HEK293 (cell line): ENCODE measurements at regions not wholly inside any gene's neighbourhood (a gene's known extent, or its start where the extent isn't known, plus 50 kb on each side); places are given as distances from the start of the nearest gene placed in this dataset.

Experiments
- CTCF ChIA-PET: fragments of 350-600 bp; formaldehyde crosslinking; extraction: SDS; loops from one replicate; lab custom pipeline; 2021; ENCODE audit warnings: antibody characterized with exemption; lab: Yijun Ruan, JAX
- POLR2A ChIA-PET: fragments of 300-600 bp; formaldehyde crosslinking; extraction: SDS; loops from one replicate; lab custom pipeline; 2020; ENCODE audit warnings: antibody characterized with exemption, inconsistent platforms; lab: Yijun Ruan, JAX
- H3K27ac ChIP-seq: fragments of 200-500 bp; sonication (Bioruptor generic); 2 replicates; pipeline ENCODE4 v1.5.1; 2014; ENCODE audit warnings: low read depth, low read length, control low read depth, inconsistent platforms; ENCODE audit errors: extremely low read depth
- H3K36me3 ChIP-seq, 2 experiments: fragments of 200-500 bp in 1 of 2; sonication (Bioruptor generic) in 1 of 2; 1 replicate in 1 of 2; 2 replicates in 1 of 2; pipeline ENCODE4 v1.5.1; 2014 to 2017; ENCODE audit warnings: inconsistent platforms in 2 of 2, low read length in 2 of 2; ENCODE audit not compliant: control insufficient read depth in 2 of 2, insufficient read depth in 1 of 2
- H3K4me1 ChIP-seq: fragments of 200-500 bp; sonication (Bioruptor generic); 2 replicates; pipeline ENCODE4 v1.5.1; 2014; ENCODE audit warnings: mild to moderate bottlenecking, low read length, inconsistent platforms; ENCODE audit not compliant: control insufficient read depth, insufficient read depth
- H3K4me3 ChIP-seq: 2 replicates; pipeline ENCODE4 v1.5.1; 2011; ENCODE audit warnings: low read depth, mild to moderate bottlenecking, control low read depth, low read length, moderate library complexity
- H3K9me3 ChIP-seq: fragments of 200-500 bp; sonication (Bioruptor generic); 2 replicates; pipeline ENCODE4 v1.5.1; 2014; ENCODE audit warnings: low read depth, low read length, inconsistent platforms; ENCODE audit not compliant: control insufficient read depth, insufficient read depth
- KLF8 ChIP-seq: fragments of 450-650 bp; formaldehyde crosslinking; IDR thresholded peaks from 2 replicates; pipeline ENCODE4 v1.5.1; 2016; ENCODE audit warnings: missing biosample characterization, missing genetic modification characterization
- MEIS1 ChIP-seq: sonication (generic); formaldehyde crosslinking; IDR thresholded peaks from 2 replicates; pipeline ENCODE4 v1.8.1; 2022; ENCODE audit warnings: missing genetic modification reagents, mild to moderate bottlenecking, borderline replicate concordance
- ZBTB7A ChIP-seq: fragments of 450-650 bp; formaldehyde crosslinking; IDR thresholded peaks from 2 replicates; pipeline ENCODE4 v1.5.1; 2016; ENCODE audit warnings: low read depth, missing biosample characterization, missing genetic modification characterization
- ZNF416 ChIP-seq: fragments of 450-650 bp; formaldehyde crosslinking; IDR thresholded peaks from 2 replicates; pipeline ENCODE4 v1.5.1; 2016; ENCODE audit warnings: missing biosample characterization, missing genetic modification characterization
- TF ChIP-seq, protein P1 (sequence below): fragments of 450-650 bp; formaldehyde crosslinking; IDR thresholded peaks from 2 replicates; pipeline ENCODE4 v1.5.1; 2016; ENCODE audit warnings: missing biosample characterization, missing genetic modification characterization
- TF ChIP-seq, protein P2 (sequence below): fragments of 450-650 bp; formaldehyde crosslinking; IDR thresholded peaks from 2 replicates; pipeline ENCODE4 v1.5.1; 2016; ENCODE audit warnings: missing biosample characterization, missing genetic modification characterization
- TF ChIP-seq, protein P3 (sequence below): fragments of 450-650 bp; IDR thresholded peaks from 2 replicates; pipeline ENCODE4 v1.5.1; 2018; ENCODE audit warnings: missing biosample characterization, missing genetic modification characterization
- TF ChIP-seq, protein P4 (sequence below): fragments of 450-650 bp; formaldehyde crosslinking; IDR thresholded peaks from 2 replicates; pipeline ENCODE4 v1.5.0; 2017; ENCODE audit warnings: missing biosample characterization, missing genetic modification characterization, borderline replicate concordance
- TF ChIP-seq, protein P5 (sequence below): fragments of 450-650 bp; formaldehyde crosslinking; IDR thresholded peaks from 2 replicates; pipeline ENCODE4 v1.5.1; 2017; ENCODE audit warnings: missing biosample characterization, mild to moderate bottlenecking, missing genetic modification characterization, moderate library complexity

DNA sequence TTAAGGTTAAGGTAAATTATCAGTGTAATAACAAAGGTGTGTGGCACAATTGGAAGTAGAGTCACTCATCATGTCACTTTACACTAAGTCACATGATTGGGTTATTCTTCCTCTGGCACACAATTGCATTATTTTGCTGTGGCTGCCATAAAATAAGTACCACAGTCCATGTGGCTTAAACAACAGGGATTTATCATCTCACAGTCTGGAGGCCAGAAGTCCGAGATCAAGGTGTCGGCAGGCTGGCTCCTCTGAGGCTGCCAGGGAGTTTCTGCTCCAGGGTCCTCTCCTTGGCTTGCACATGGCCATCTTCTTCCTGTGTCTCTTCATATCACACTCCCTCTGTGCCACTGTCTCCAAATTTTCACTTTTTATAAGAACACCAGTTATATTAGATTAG, 421.2 kb downstream of the CMPK2 start:
- no peaks in the 10 kb centered on the region for H3K4me1 ChIP-seq
- H3K27ac ChIP-seq: no peak overlapping the region
- CTCF ChIA-PET: no interaction called here
- TF ChIP-seq ZNF416 (tag by site-specific recombination): no peak
- TF ChIP-seq, protein P1, sequence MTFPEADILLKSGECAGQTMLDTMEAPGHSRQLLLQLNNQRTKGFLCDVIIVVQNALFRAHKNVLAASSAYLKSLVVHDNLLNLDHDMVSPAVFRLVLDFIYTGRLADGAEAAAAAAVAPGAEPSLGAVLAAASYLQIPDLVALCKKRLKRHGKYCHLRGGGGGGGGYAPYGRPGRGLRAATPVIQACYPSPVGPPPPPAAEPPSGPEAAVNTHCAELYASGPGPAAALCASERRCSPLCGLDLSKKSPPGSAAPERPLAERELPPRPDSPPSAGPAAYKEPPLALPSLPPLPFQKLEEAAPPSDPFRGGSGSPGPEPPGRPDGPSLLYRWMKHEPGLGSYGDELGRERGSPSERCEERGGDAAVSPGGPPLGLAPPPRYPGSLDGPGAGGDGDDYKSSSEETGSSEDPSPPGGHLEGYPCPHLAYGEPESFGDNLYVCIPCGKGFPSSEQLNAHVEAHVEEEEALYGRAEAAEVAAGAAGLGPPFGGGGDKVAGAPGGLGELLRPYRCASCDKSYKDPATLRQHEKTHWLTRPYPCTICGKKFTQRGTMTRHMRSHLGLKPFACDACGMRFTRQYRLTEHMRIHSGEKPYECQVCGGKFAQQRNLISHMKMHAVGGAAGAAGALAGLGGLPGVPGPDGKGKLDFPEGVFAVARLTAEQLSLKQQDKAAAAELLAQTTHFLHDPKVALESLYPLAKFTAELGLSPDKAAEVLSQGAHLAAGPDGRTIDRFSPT (tag by site-specific recombination): no peak
- TF ChIP-seq, protein P2, sequence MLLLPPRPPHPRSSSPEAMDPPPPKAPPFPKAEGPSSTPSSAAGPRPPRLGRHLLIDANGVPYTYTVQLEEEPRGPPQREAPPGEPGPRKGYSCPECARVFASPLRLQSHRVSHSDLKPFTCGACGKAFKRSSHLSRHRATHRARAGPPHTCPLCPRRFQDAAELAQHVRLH (tag by site-specific recombination): no peak
- TF ChIP-seq, all 188 proteins: peak for 0
- no peaks in the 10 kb centered on the region for H3K9me3 ChIP-seq
- POLR2A ChIA-PET: no interaction called here
- no peaks in the 10 kb centered on the region for H3K36me3 ChIP-seq
- H3K4me3 ChIP-seq: no peak overlapping the region

DNA sequence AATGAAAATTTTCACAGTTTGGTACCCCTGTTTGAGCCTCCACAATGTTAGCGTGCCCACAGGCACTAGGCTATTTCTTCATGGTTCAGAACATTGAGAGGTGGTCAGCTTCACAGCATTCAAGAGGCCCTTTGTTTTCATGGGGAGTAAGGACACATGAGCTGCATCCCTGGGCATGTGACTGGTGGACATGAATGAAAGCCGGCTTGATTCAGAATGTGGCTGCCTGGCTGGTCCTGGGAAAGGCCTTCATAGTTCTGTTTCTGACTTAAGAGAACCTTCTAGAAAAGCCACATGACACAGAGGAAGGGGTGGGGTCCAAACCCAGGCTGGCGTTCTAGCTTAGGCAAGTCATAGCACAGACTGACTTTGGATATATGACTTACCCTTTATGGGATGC, 420.6 kb downstream of the CMPK2 start:
- Histone ChIP-seq H3K9me3 (no peaks in the 10 kb centered on the region), H3K4me1 (no peaks in the 10 kb centered on the region), H3K36me3 (no peaks in the 10 kb centered on the region), H3K4me3 (no peak overlapping the region), H3K27ac (no peak overlapping the region)
- TF ChIP-seq ZBTB7A (tag by site-specific recombination): no peak
- TF ChIP-seq, protein P3, sequence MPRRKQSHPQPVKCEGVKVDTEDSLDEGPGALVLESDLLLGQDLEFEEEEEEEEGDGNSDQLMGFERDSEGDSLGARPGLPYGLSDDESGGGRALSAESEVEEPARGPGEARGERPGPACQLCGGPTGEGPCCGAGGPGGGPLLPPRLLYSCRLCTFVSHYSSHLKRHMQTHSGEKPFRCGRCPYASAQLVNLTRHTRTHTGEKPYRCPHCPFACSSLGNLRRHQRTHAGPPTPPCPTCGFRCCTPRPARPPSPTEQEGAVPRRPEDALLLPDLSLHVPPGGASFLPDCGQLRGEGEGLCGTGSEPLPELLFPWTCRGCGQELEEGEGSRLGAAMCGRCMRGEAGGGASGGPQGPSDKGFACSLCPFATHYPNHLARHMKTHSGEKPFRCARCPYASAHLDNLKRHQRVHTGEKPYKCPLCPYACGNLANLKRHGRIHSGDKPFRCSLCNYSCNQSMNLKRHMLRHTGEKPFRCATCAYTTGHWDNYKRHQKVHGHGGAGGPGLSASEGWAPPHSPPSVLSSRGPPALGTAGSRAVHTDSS (tag by site-specific recombination): no peak
- TF ChIP-seq, protein P4, sequence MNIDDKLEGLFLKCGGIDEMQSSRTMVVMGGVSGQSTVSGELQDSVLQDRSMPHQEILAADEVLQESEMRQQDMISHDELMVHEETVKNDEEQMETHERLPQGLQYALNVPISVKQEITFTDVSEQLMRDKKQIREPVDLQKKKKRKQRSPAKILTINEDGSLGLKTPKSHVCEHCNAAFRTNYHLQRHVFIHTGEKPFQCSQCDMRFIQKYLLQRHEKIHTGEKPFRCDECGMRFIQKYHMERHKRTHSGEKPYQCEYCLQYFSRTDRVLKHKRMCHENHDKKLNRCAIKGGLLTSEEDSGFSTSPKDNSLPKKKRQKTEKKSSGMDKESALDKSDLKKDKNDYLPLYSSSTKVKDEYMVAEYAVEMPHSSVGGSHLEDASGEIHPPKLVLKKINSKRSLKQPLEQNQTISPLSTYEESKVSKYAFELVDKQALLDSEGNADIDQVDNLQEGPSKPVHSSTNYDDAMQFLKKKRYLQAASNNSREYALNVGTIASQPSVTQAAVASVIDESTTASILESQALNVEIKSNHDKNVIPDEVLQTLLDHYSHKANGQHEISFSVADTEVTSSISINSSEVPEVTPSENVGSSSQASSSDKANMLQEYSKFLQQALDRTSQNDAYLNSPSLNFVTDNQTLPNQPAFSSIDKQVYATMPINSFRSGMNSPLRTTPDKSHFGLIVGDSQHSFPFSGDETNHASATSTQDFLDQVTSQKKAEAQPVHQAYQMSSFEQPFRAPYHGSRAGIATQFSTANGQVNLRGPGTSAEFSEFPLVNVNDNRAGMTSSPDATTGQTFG: no peak
- no peak for TF ChIP-seq KLF8 (tag by site-specific recombination)
- TF ChIP-seq, protein P2 (tag by site-specific recombination): no peak
- CTCF ChIA-PET: no interaction called here
- POLR2A ChIA-PET: no interaction called here

DNA sequence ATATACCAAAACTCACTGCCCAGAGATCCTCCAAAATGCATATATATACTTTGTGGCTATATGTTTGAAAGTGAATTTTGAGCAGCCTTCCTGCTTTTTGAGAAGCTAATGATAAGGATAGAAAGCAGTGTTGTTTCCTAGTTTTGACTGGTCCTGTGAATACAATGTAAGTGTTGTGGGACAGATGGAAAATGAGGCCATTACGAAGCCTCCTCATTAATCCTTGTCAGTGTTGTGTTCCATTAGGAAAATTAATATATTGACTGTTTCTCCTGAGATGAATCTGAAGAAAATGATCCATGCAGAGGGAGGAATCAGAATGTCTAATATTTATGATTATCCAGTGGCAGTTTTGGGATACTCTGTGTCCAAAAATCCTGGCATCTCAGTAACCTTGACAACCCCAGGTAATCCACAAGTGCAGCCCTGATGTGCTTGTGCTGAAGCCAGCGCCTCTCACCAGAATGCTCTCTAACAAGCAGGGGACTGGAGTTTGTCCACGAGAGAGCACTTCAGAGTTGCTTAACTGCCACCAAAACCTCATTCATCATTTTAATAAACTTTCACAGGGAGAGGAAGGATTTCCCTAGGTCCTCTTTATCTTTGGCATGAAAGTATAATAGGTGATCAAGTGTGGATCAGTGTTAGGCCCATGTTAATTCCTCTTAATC, 418.6 kb downstream of the CMPK2 start:
- no peaks in the 10 kb centered on the region for H3K9me3 ChIP-seq
- ChIA-PET CTCF (no interaction called here), POLR2A (no interaction called here)
- H3K36me3 ChIP-seq: no peaks in the 10 kb centered on the region
- no peak for TF ChIP-seq MEIS1 (CRISPR knock-in tag)
- TF ChIP-seq, protein P5, sequence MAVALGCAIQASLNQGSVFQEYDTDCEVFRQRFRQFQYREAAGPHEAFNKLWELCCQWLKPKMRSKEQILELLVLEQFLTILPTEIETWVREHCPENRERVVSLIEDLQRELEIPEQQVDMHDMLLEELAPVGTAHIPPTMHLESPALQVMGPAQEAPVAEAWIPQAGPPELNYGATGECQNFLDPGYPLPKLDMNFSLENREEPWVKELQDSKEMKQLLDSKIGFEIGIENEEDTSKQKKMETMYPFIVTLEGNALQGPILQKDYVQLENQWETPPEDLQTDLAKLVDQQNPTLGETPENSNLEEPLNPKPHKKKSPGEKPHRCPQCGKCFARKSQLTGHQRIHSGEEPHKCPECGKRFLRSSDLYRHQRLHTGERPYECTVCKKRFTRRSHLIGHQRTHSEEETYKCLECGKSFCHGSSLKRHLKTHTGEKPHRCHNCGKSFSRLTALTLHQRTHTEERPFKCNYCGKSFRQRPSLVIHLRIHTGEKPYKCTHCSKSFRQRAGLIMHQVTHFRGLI (tag by site-specific recombination): no peak
- no peak overlapping the region for H3K4me3 ChIP-seq
- no peak overlapping the region for H3K27ac ChIP-seq
- H3K4me1 ChIP-seq: no peaks in the 10 kb centered on the region
